ENCODE measurements at regions not wholly inside any gene's neighbourhood (a gene's known extent, or its start where the extent isn't known, plus 50 kb on each side); places are given as distances from the start of the nearest gene placed in this dataset.
"Not testable (repeated sequence)": the region's sequence is repeated elsewhere in the genome, so short reads cannot be mapped to it uniquely, and the experiment has no call there.

- TF ChIP-seq CTCF (IDR thresholded peaks at IDR 0.05; ENCODE audit: low read depth, low read length): no peak
- no peak overlapping the region for H3K4me3 ChIP-seq (ENCODE audit: low read depth, low read length)
Measured at GRCh38 chr1:30654188-30654587, 69.2 kb downstream of the MATN1 start.

GRCh38 chr1:30652152-30652841 lies 71.1 kb downstream of the MATN1 start:
- no peak overlapping the region for H3K4me3 ChIP-seq (ENCODE audit: low read depth, low read length)
- no peak for TF ChIP-seq CTCF (IDR thresholded peaks at IDR 0.05; ENCODE audit: low read depth, low read length)

- H3K4me3 ChIP-seq (ENCODE audit: low read depth, low read length): not testable (repeated sequence)
Measured at GRCh38 chr1:30651395-30651794, 72.0 kb downstream of the MATN1 start.

GRCh38 chr1:30650968-30651320 lies 72.4 kb downstream of the MATN1 start:
- no peak for TF ChIP-seq CTCF (IDR thresholded peaks at IDR 0.05; ENCODE audit: low read depth, low read length)
- H3K4me3 ChIP-seq (ENCODE audit: low read depth, low read length): no peak overlapping the region

GRCh38 chr1:30650038-30650967 lies 73.1 kb downstream of the MATN1 start:
- TF ChIP-seq CTCF (IDR thresholded peaks at IDR 0.05; ENCODE audit: low read depth, low read length): no peak

GRCh38 chr1:30649321-30649991 lies 73.9 kb downstream of the MATN1 start:
- H3K4me3 ChIP-seq (ENCODE audit: low read depth, low read length): no peak overlapping the region
- no peak for TF ChIP-seq CTCF (IDR thresholded peaks at IDR 0.05; ENCODE audit: low read depth, low read length)

More at GRCh38 chr1:30650038-30650967, 73.1 kb downstream of the MATN1 start:
- no peak overlapping the region for H3K4me3 ChIP-seq (ENCODE audit: low read depth, low read length)

GRCh38 chr1:30648408-30649000 lies 74.9 kb downstream of the MATN1 start:
- H3K4me3 ChIP-seq (ENCODE audit: low read depth, low read length): no peak overlapping the region
- TF ChIP-seq CTCF (IDR thresholded peaks at IDR 0.05; ENCODE audit: low read depth, low read length): no peak

All from WI38 (cell line).